A673 (cell line): ENCODE measurements at regions not wholly inside any gene's neighbourhood (a gene's known extent, or its start where the extent isn't known, plus 50 kb on each side); places are given as distances from the start of the nearest gene placed in this dataset.

Source experiments
- EZH2 ChIP-seq: fragments of 200-600 bp; sonication (generic); IDR thresholded peaks from 2 replicates; pipeline ENCODE4 v1.6.1; 2017; ENCODE audit warnings: borderline replicate concordance, low read depth, mild to moderate bottlenecking, mixed read lengths, antibody characterized with exemption, low read length; ENCODE audit not compliant: poor library complexity, severe bottlenecking
- TF ChIP-seq, protein P1 (sequence below): fragments of 300-800, 200-600 bp; sonication (generic); conservative IDR thresholded peaks from 2 replicates; pipeline ENCODE4 v1.5.1; 2017; ENCODE audit warnings: low read depth, mild to moderate bottlenecking, antibody characterized with exemption, low read length, moderate library complexity, mixed read lengths

DNA sequence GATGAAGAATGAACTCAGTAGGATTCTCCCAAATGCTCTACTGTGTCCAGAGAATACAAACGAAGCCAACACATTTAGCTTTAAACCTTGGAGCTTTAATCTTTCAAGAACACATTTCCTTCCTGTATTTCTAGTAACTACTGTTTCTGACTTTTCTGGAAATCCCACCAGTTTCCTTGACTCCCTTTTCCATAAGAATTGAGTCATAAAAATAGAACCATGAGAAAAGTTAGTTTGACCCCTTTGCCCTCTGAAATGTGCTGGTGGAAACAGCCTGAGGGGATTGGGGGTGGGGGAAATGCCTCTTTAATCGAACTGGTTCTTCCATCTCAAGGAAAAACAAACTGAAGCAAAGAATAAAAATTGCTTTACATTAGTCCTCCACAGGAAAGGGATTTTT, 123.9 kb downstream of the TMEM17 start:
- TF ChIP-seq EZH2 = no peak
- TF ChIP-seq, protein P1, sequence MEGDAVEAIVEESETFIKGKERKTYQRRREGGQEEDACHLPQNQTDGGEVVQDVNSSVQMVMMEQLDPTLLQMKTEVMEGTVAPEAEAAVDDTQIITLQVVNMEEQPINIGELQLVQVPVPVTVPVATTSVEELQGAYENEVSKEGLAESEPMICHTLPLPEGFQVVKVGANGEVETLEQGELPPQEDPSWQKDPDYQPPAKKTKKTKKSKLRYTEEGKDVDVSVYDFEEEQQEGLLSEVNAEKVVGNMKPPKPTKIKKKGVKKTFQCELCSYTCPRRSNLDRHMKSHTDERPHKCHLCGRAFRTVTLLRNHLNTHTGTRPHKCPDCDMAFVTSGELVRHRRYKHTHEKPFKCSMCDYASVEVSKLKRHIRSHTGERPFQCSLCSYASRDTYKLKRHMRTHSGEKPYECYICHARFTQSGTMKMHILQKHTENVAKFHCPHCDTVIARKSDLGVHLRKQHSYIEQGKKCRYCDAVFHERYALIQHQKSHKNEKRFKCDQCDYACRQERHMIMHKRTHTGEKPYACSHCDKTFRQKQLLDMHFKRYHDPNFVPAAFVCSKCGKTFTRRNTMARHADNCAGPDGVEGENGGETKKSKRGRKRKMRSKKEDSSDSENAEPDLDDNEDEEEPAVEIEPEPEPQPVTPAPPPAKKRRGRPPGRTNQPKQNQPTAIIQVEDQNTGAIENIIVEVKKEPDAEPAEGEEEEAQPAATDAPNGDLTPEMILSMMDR = no peak
